ENCODE measurements at regions not wholly inside any gene's neighbourhood (a gene's known extent, or its start where the extent isn't known, plus 50 kb on each side); places are given as distances from the start of the nearest gene placed in this dataset.

GRCh38 chr11:15839061-15839460, 517.3 kb downstream of the SOX6 start:
- Histone ChIP-seq H2BK5ac (ENCODE audit: insufficient read length, low read length) (no peak overlapping the region), H3K9me3 (ENCODE audit: control insufficient read depth, low read depth, low read length) (no peaks in the 10 kb centered on the region), H3K4ac (ENCODE audit: low read depth, low read length) (no peak overlapping the region), H3K56ac (ENCODE audit: insufficient read length, low read depth, low read length) (no peak overlapping the region), H2BK15ac (ENCODE audit: low read depth, low read length) (no peak overlapping the region), H4K91ac (ENCODE audit: insufficient read length, low read depth, low read length) (no peak overlapping the region), H3K79me1 (ENCODE audit: insufficient read depth, low read depth, low read length, poor library complexity, severe bottlenecking) (no peaks in the 10 kb centered on the region), H3K4me1 (ENCODE audit: insufficient read depth, low read length) (no peaks in the 10 kb centered on the region; the same call in 1 of the 2 replicates), H4K8ac (replicated peaks; ENCODE audit: insufficient read length, low read depth, low read length) (no peak overlapping the region), H3K4me2 (ENCODE audit: insufficient read depth, insufficient read length, low read length) (no peak overlapping the region), H2BK12ac (ENCODE audit: insufficient read length, low read depth, low read length) (no peak overlapping the region), H3T11ph (ENCODE audit: low read length) (no peak overlapping the region), H2AK5ac (ENCODE audit: insufficient read length, low read length) (no peak overlapping the region), H3K23ac (ENCODE audit: insufficient read length, low read depth, low read length) (no peak overlapping the region), H3K18ac (ENCODE audit: insufficient read length, low read depth, low read length) (no peak overlapping the region), H2AFZ (ENCODE audit: low read length) (no peak overlapping the region), H3K27ac (ENCODE audit: insufficient read length, low read depth, low read length) (no peak overlapping the region), H3K9ac (ENCODE audit: extremely low read depth, insufficient read length, low read length) (no peak overlapping the region), H4K20me1 (ENCODE audit: control insufficient read depth, insufficient read depth, insufficient read length) (no peaks in the 10 kb centered on the region), H3K27me3 (ENCODE audit: insufficient read depth, low read length) (no peaks in the 10 kb centered on the region), H3K14ac (ENCODE audit: insufficient read depth, low read length) (no peak overlapping the region), H3K23me2 (ENCODE audit: insufficient read length, low read depth, low read length, poor library complexity, severe bottlenecking) (no peaks in the 10 kb centered on the region), H3K79me2 (ENCODE audit: insufficient read depth, low read length) (peaks cover 3% of the 10 kb centered on the region; the same call in 1 of the 2 replicates), H2BK120ac (ENCODE audit: low read depth, low read length, poor library complexity, severe bottlenecking) (no peak overlapping the region), H2BK20ac (ENCODE audit: low read depth, low read length, poor library complexity, severe bottlenecking) (no peak overlapping the region), H4K5ac (ENCODE audit: insufficient read length, low read depth, low read length) (no peak overlapping the region)
- Mint-ChIP-seq H3K27me3 (ENCODE audit: low read depth) (peaks cover 10% of the 10 kb centered on the region), H3K4me3 (no peak overlapping the region), H3K4me1 (peaks cover 12 to 19% of the 10 kb centered on the region in 2 experiments), H3K36me3 (ENCODE audit: insufficient read depth in 1 of 3, low read depth in 3 of 3) (no peaks in the 10 kb centered on the region), H3K9me3 (no peaks in the 10 kb centered on the region), H3K27ac (no peak overlapping the region)
- no CpG with 5 or more reads among the region's 3 CpGs for WGBS (ENCODE audit: extremely low coverage, insufficient read length, low lambda C conversion rate)
- no peak for DNase-seq
- no peak for TF ChIP-seq CTCF (conservative IDR thresholded peaks at IDR 0.05)

Data from H9 (cell line).